ENCODE measurements at regions not wholly inside any gene's neighbourhood (a gene's known extent, or its start where the extent isn't known, plus 50 kb on each side); places are given as distances from the start of the nearest gene placed in this dataset.

GRCh38 chr6:112936079-112936472 is 588.9 kb downstream of the RFPL4B start:
- TF ChIP-seq, protein P1, sequence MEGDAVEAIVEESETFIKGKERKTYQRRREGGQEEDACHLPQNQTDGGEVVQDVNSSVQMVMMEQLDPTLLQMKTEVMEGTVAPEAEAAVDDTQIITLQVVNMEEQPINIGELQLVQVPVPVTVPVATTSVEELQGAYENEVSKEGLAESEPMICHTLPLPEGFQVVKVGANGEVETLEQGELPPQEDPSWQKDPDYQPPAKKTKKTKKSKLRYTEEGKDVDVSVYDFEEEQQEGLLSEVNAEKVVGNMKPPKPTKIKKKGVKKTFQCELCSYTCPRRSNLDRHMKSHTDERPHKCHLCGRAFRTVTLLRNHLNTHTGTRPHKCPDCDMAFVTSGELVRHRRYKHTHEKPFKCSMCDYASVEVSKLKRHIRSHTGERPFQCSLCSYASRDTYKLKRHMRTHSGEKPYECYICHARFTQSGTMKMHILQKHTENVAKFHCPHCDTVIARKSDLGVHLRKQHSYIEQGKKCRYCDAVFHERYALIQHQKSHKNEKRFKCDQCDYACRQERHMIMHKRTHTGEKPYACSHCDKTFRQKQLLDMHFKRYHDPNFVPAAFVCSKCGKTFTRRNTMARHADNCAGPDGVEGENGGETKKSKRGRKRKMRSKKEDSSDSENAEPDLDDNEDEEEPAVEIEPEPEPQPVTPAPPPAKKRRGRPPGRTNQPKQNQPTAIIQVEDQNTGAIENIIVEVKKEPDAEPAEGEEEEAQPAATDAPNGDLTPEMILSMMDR (IDR thresholded peaks at IDR 0.05) = no peak
- TF ChIP-seq POLR2A (IDR thresholded peaks at IDR 0.05) = no peak

Measured in esophagus squamous epithelium (tissue), 4 donors.